Right lobe of liver (tissue), 4 donors: ENCODE measurements at regions not wholly inside any gene's neighbourhood (a gene's known extent, or its start where the extent isn't known, plus 50 kb on each side); places are given as distances from the start of the nearest gene placed in this dataset.

Experiments used
- CTCF ChIP-seq, 4 donors: fragments of 200-600 bp in 3 of 4; fragments of 450-650 bp in 1 of 4; IDR thresholded peaks; one replicate each; pipeline versions ENCODE4 v1.5.1 to v1.8.0; 2016 to 2022; ENCODE audit warnings: antibody characterized with exemption in 4 of 4, mild to moderate bottlenecking in 2 of 4
- POLR2A ChIP-seq: fragments of 450-650 bp; IDR thresholded peaks from one replicate; pipeline ENCODE4 v1.6.1; 2017; ENCODE audit warnings: antibody characterized with exemption, mild to moderate bottlenecking
- donor health status: DM: no; HTN: no; CAD: no.
- donor health status: DM: no; HTN: no; CAD: no.
- donor health status: DM: no; HTN: yes; CAD: no.

- TF ChIP-seq CTCF (IDR thresholded peaks at IDR 0.05) (no peak), POLR2A (no peak)
These were observed 87.2 kb downstream of the SOWAHC start for GRCh38 chr2:109701362-109701761.
